Activated naive CD8-positive, alpha-beta T cell treated with anti-CD3 and anti-CD28 coated beads, Interleukin-2, amount 50 U/mL, for 24 hours (primary cell): ENCODE measurements at regions not wholly inside any gene's neighbourhood (a gene's known extent, or its start where the extent isn't known, plus 50 kb on each side); places are given as distances from the start of the nearest gene placed in this dataset.

Source experiments
- ATAC-seq: fragments of 150-1000 bp; cut with Tn5 transposase; one replicate; pipeline ENCODE4 v1.10.0; 2021
- DNase-seq: peaks from one replicate; pipeline ENCODE4 v3.0.0; 2021
- H3K27ac Mint-ChIP-seq: one replicate; pipeline ENCODE4 v1.8.0; 2021; ENCODE audit warnings: mild to moderate bottlenecking, mixed read lengths
- H3K27me3 Mint-ChIP-seq: one replicate; pipeline ENCODE4 v1.8.0; 2021; ENCODE audit warnings: mixed read lengths
- H3K36me3 Mint-ChIP-seq: one replicate; pipeline ENCODE4 v1.8.0; 2021; ENCODE audit warnings: low read depth, mixed read lengths
- H3K4me1 Mint-ChIP-seq: one replicate; pipeline ENCODE4 v1.8.0; 2021; ENCODE audit warnings: mixed read lengths
- H3K4me3 Mint-ChIP-seq: one replicate; pipeline ENCODE4 v1.8.0; 2021; ENCODE audit warnings: mild to moderate bottlenecking, moderate library complexity, mixed read lengths
- H3K9me3 Mint-ChIP-seq: one replicate; pipeline ENCODE4 v1.8.0; 2021; ENCODE audit warnings: mixed read lengths

GRCh38 chrX:39367416-39367815, 566.2 kb downstream of the MID1IP1 start:
- Mint-ChIP-seq H3K4me3 (no peak overlapping the region), H3K9me3 (no peaks in the 10 kb centered on the region), H3K27ac (no peak overlapping the region), H3K36me3 (no peaks in the 10 kb centered on the region), H3K27me3 (no peaks in the 10 kb centered on the region), H3K4me1 (peaks cover 8% of the 10 kb centered on the region)
- DNase-seq = no peak
- no peak for ATAC-seq

DNA sequence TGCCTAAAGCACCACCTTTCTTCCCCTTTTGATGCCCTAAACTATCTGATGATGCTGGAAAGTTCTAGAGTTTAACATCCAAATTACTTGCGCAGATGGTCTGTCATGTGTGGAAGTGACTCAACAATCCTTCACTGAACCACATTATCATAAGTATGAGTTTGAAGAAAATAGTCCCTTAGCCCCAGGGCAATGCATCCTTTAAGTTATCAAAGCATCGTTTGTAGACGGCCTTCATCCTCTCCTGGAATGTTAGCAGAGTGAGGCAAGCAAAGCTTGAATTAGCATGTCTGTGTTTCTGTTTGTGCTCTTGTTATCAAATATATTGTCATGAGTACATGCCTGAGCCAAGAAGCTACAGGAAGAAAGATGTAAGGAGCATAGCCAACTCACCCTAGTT, 570.9 kb downstream of the MID1IP1 start:
- H3K9me3 Mint-ChIP-seq = no peaks in the 10 kb centered on the region
- H3K27ac Mint-ChIP-seq = no peak overlapping the region
- H3K4me3 Mint-ChIP-seq = no peak overlapping the region
- no peaks in the 10 kb centered on the region for H3K36me3 Mint-ChIP-seq
- H3K27me3 Mint-ChIP-seq = no peaks in the 10 kb centered on the region
- ATAC-seq (no peak), DNase-seq (no peak)
- no peaks in the 10 kb centered on the region for H3K4me1 Mint-ChIP-seq

- no peaks in the 10 kb centered on the region for H3K27me3 Mint-ChIP-seq
- H3K4me1 Mint-ChIP-seq = peaks cover 7% of the 10 kb centered on the region
- no peak for ATAC-seq
- H3K4me3 Mint-ChIP-seq = no peak overlapping the region
- no peak for DNase-seq
- peaks cover 8% of the 10 kb centered on the region for H3K9me3 Mint-ChIP-seq
- no peaks in the 10 kb centered on the region for H3K36me3 Mint-ChIP-seq
- no peak overlapping the region for H3K27ac Mint-ChIP-seq
Observed at GRCh38 chrX:39377157-39377556, 575.9 kb downstream of the MID1IP1 start.

- no peaks in the 10 kb centered on the region for H3K27me3 Mint-ChIP-seq
- H3K27ac Mint-ChIP-seq = no peak overlapping the region
- H3K9me3 Mint-ChIP-seq = peaks cover 8% of the 10 kb centered on the region
- H3K4me3 Mint-ChIP-seq = no peak overlapping the region
- no peaks in the 10 kb centered on the region for H3K36me3 Mint-ChIP-seq
- no peak for DNase-seq
- H3K4me1 Mint-ChIP-seq = peaks cover 7% of the 10 kb centered on the region
- no peak for ATAC-seq
Observed at GRCh38 chrX:39377773-39378172, 576.5 kb downstream of the MID1IP1 start.

- Mint-ChIP-seq H3K27me3 (no peaks in the 10 kb centered on the region), H3K36me3 (no peaks in the 10 kb centered on the region), H3K4me1 (peaks cover 14% of the 10 kb centered on the region), H3K4me3 (no peak overlapping the region), H3K27ac (no peak overlapping the region), H3K9me3 (peaks cover 8% of the 10 kb centered on the region)
- DNase-seq (no peak), ATAC-seq (no peak)
Observed at GRCh38 chrX:39381422-39381821, 580.2 kb downstream of the MID1IP1 start.

- Mint-ChIP-seq H3K9me3 (no peaks in the 10 kb centered on the region), H3K4me3 (no peak overlapping the region), H3K27me3 (no peaks in the 10 kb centered on the region), H3K4me1 (peaks cover 6% of the 10 kb centered on the region), H3K36me3 (no peaks in the 10 kb centered on the region), H3K27ac (no peak overlapping the region)
- DNase-seq (no peak), ATAC-seq (no peak)
Observed at GRCh38 chrX:39384996-39385395, 583.7 kb downstream of the MID1IP1 start.

DNA sequence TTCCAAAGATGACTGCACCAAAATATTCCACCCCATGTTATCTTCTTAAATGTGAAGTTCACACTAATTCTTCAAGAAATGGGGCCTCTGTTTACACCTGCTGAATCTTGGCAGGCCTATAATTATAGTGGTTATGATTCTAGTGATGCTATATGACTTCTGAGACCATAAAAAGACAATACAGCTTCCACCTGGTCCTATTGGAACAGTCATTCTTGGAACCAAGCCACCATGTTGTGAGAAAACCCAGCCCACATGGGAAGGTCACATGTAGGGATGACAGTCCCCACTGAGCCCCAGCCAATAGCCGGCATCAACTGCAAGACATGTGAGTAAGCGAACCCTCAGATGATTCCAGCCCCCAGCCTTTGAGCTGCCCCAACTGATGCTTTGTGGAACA, 587.5 kb downstream of the MID1IP1 start:
- ATAC-seq (no peak), DNase-seq (no peak)
- H3K4me1 Mint-ChIP-seq = peaks cover 11% of the 10 kb centered on the region
- no peak overlapping the region for H3K4me3 Mint-ChIP-seq
- no peak overlapping the region for H3K27ac Mint-ChIP-seq
- H3K9me3 Mint-ChIP-seq = no peaks in the 10 kb centered on the region
- no peaks in the 10 kb centered on the region for H3K27me3 Mint-ChIP-seq
- no peaks in the 10 kb centered on the region for H3K36me3 Mint-ChIP-seq

GRCh38 chrX:39396358-39396995, 595.2 kb downstream of the MID1IP1 start:
- no peak for ATAC-seq
- Mint-ChIP-seq H3K4me3 (no peak overlapping the region), H3K9me3 (peaks cover 4% of the 10 kb centered on the region), H3K27me3 (no peaks in the 10 kb centered on the region), H3K36me3 (peaks cover 1% of the 10 kb centered on the region), H3K4me1 (peaks cover 15% of the 10 kb centered on the region), H3K27ac (no peak overlapping the region)
- no peak for DNase-seq

- Mint-ChIP-seq H3K9me3 (peaks cover 4% of the 10 kb centered on the region), H3K4me1 (peaks cover 27% of the 10 kb centered on the region), H3K4me3 (no peak overlapping the region), H3K27ac (no peak overlapping the region), H3K36me3 (peaks cover 1% of the 10 kb centered on the region), H3K27me3 (no peaks in the 10 kb centered on the region)
- DNase-seq (no peak), ATAC-seq (no peak)
Observed at GRCh38 chrX:39397561-39398199, 596.4 kb downstream of the MID1IP1 start.

DNA sequence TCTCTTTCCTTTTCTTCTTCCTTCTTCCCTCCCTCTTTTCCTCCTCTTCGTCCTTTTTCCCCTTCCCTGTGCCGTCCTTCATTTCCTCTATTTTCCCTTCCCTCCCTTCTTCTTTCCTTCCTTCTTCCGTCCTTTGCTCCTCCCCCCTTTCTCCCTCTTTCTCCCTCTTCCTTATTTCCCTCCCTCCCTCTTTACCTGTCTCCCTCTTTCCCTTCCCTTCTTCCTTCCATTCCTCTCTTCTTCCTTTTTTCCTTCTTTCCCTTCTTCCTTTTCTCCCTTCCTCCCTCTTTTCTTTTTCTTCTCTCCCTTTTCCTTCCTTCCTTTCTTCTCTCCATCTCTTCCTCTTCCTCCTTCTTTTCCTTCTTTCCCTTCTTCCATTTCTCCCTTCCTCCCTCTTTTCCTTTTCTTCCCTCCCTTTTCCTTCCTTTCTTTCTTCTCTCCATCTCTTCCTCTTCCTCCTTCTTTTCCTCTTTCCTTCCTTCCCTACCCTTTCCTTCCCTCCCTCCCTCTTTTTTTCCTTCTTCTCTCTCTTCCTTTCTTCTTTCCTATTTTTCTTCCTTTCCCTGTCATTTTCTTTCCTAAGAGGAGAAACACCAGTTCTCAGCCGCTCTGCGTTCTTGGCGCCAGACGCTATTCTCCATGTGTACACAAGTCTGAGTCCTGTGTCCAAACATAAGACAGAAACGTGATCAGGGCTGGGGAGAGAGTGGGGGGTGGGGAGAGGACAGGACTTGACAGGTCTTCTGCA, 597.1 kb downstream of the MID1IP1 start:
- no peak overlapping the region for H3K27ac Mint-ChIP-seq
- peaks cover 4% of the 10 kb centered on the region for H3K9me3 Mint-ChIP-seq
- H3K36me3 Mint-ChIP-seq = peaks cover 1% of the 10 kb centered on the region
- H3K4me3 Mint-ChIP-seq = no peak overlapping the region
- ATAC-seq (no peak), DNase-seq (no peak)
- H3K27me3 Mint-ChIP-seq = no peaks in the 10 kb centered on the region
- peaks cover 28% of the 10 kb centered on the region for H3K4me1 Mint-ChIP-seq

- Mint-ChIP-seq H3K4me3 (no peak overlapping the region), H3K4me1 (peaks cover 25% of the 10 kb centered on the region)
Observed at GRCh38 chrX:39398963-39399261, 597.7 kb downstream of the MID1IP1 start.

DNA sequence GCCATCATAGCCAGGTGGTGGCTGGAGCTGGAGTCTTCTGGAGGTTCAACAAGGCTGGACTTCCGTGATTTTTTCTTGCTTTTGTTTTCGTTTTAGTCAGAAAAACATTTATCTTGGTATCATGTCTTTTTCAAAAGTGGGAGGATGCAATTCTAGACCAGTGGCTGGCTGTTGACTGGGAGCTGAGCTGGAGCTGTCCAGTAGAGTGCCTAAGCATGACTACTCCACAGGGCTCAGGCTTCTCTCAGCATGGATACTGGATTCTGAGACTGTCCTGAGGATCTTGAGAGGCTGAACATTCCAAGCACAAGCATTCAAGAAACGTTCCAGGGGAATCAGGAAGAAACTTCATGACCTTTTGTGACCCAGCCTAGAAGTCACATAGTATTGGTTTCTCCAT, 598.1 kb downstream of the MID1IP1 start:
- Mint-ChIP-seq H3K4me1 (peaks cover 25% of the 10 kb centered on the region), H3K27me3 (no peaks in the 10 kb centered on the region), H3K9me3 (peaks cover 4% of the 10 kb centered on the region), H3K36me3 (peaks cover 1% of the 10 kb centered on the region), H3K27ac (no peak overlapping the region), H3K4me3 (no peak overlapping the region)
- no peak for ATAC-seq
- DNase-seq = no peak

More at GRCh38 chrX:39398963-39399261, 597.7 kb downstream of the MID1IP1 start:
- H3K27ac Mint-ChIP-seq = no peak overlapping the region
- no peak for DNase-seq
- H3K9me3 Mint-ChIP-seq = peaks cover 4% of the 10 kb centered on the region
- no peaks in the 10 kb centered on the region for H3K27me3 Mint-ChIP-seq
- peaks cover 1% of the 10 kb centered on the region for H3K36me3 Mint-ChIP-seq
- no peak for ATAC-seq

GRCh38 chrX:39401483-39402110, 600.3 kb downstream of the MID1IP1 start:
- ATAC-seq = peak; percentile 71
- no peak for DNase-seq
- Mint-ChIP-seq H3K36me3 (peaks cover 1% of the 10 kb centered on the region), H3K9me3 (peaks cover 4% of the 10 kb centered on the region), H3K27ac (no peak overlapping the region), H3K4me3 (no peak overlapping the region), H3K27me3 (no peaks in the 10 kb centered on the region), H3K4me1 (peaks cover 25% of the 10 kb centered on the region)

GRCh38 chrX:39402158-39402557, 600.9 kb downstream of the MID1IP1 start:
- peaks cover 4% of the 10 kb centered on the region for H3K9me3 Mint-ChIP-seq
- no peak for DNase-seq
- no peaks in the 10 kb centered on the region for H3K27me3 Mint-ChIP-seq
- H3K4me3 Mint-ChIP-seq = no peak overlapping the region
- no peak for ATAC-seq
- peaks cover 25% of the 10 kb centered on the region for H3K4me1 Mint-ChIP-seq
- no peak overlapping the region for H3K27ac Mint-ChIP-seq
- peaks cover 1% of the 10 kb centered on the region for H3K36me3 Mint-ChIP-seq

GRCh38 chrX:39406799-39407198, 605.5 kb downstream of the MID1IP1 start:
- no peak overlapping the region for H3K4me3 Mint-ChIP-seq
- H3K27ac Mint-ChIP-seq = no peak overlapping the region
- DNase-seq (no peak), ATAC-seq (no peak)
- H3K4me1 Mint-ChIP-seq = peaks cover 24% of the 10 kb centered on the region
- no peaks in the 10 kb centered on the region for H3K9me3 Mint-ChIP-seq
- H3K36me3 Mint-ChIP-seq = no peaks in the 10 kb centered on the region
- H3K27me3 Mint-ChIP-seq = no peaks in the 10 kb centered on the region
